ENCODE measurements at regions not wholly inside any gene's neighbourhood (a gene's known extent, or its start where the extent isn't known, plus 50 kb on each side); places are given as distances from the start of the nearest gene placed in this dataset.

- no peak for TF ChIP-seq TAF1 (IDR thresholded peaks at IDR 0.05; ENCODE audit: low read depth, low read length)
- no peak for DNase-seq (ENCODE audit: insufficient read length, low spot score)
- FAIRE-seq = no peak
These were observed 68.6 kb upstream of the MRTFB start for GRCh38 chr16:14002416-14002990.

GRCh38 chr16:14003074-14003570 lies 68.0 kb upstream of the MRTFB start:
- no peak for FAIRE-seq
- DNase-seq (ENCODE audit: insufficient read length, low spot score) = no peak
- TF ChIP-seq POU2F2 (IDR thresholded peaks at IDR 0.05; ENCODE audit: low read depth, low read length) (no peak), PAX5 (IDR thresholded peaks at IDR 0.05; ENCODE audit: insufficient read depth, low read length, severe bottlenecking) (no peak), POLR2AphosphoS5 (IDR thresholded peaks at IDR 0.05; ENCODE audit: low read depth, low read length) (no peak), SPI1 (IDR thresholded peaks at IDR 0.05; ENCODE audit: low read depth, low read length) (peak; percentile 64), TAF1 (IDR thresholded peaks at IDR 0.05; ENCODE audit: low read depth, low read length) (no peak), POLR2A (IDR thresholded peaks at IDR 0.05; ENCODE audit: low read depth, low read length) (no peak)

- no peak for TF ChIP-seq PAX5 (IDR thresholded peaks at IDR 0.05; ENCODE audit: insufficient read depth, low read length, severe bottlenecking)
- no peak for TF ChIP-seq SPI1 (IDR thresholded peaks at IDR 0.05; ENCODE audit: low read depth, low read length)
- no peak for TF ChIP-seq POU2F2 (IDR thresholded peaks at IDR 0.05; ENCODE audit: low read depth, low read length)
- no peak for TF ChIP-seq TAF1 (IDR thresholded peaks at IDR 0.05; ENCODE audit: low read depth, low read length)
- no peak for TF ChIP-seq POLR2AphosphoS5 (IDR thresholded peaks at IDR 0.05; ENCODE audit: low read depth, low read length)
- TF ChIP-seq POLR2A (IDR thresholded peaks at IDR 0.05; ENCODE audit: low read depth, low read length) = no peak
- FAIRE-seq (no peak), DNase-seq (ENCODE audit: insufficient read length, low spot score) (no peak)
These were observed 66.9 kb upstream of the MRTFB start for GRCh38 chr16:14004031-14004728.

GRCh38 chr16:14004729-14005315 lies 66.3 kb upstream of the MRTFB start:
- DNase-seq (ENCODE audit: insufficient read length, low spot score) (no peak), FAIRE-seq (no peak)
- no peak for TF ChIP-seq SPI1 (IDR thresholded peaks at IDR 0.05; ENCODE audit: low read depth, low read length)

GRCh38 chr16:14005335-14005734 lies 65.8 kb upstream of the MRTFB start:
- TF ChIP-seq PAX5 (IDR thresholded peaks at IDR 0.05; ENCODE audit: insufficient read depth, low read length, severe bottlenecking) (no peak), POU2F2 (IDR thresholded peaks at IDR 0.05; ENCODE audit: low read depth, low read length) (no peak), SPI1 (IDR thresholded peaks at IDR 0.05; ENCODE audit: low read depth, low read length) (no peak), POLR2AphosphoS5 (IDR thresholded peaks at IDR 0.05; ENCODE audit: low read depth, low read length) (no peak), TAF1 (IDR thresholded peaks at IDR 0.05; ENCODE audit: low read depth, low read length) (no peak), POLR2A (IDR thresholded peaks at IDR 0.05; ENCODE audit: low read depth, low read length) (no peak)
- FAIRE-seq (no peak), DNase-seq (ENCODE audit: insufficient read length, low spot score) (no peak)

- DNase-seq (ENCODE audit: insufficient read length, low spot score) (no peak), FAIRE-seq (peak; percentile 33)
- TF ChIP-seq POLR2AphosphoS5 (IDR thresholded peaks at IDR 0.05; ENCODE audit: low read depth, low read length) = no peak
- TF ChIP-seq SPI1 (IDR thresholded peaks at IDR 0.05; ENCODE audit: low read depth, low read length) = 0 out of 2 replicates have a peak, but pooled peaks have one; percentile 31
These were observed 63.7 kb upstream of the MRTFB start for GRCh38 chr16:14007450-14007849.

GRCh38 chr16:14011001-14011400 lies 60.1 kb upstream of the MRTFB start:
- no peak for FAIRE-seq
- TF ChIP-seq POU2F2 (IDR thresholded peaks at IDR 0.05; ENCODE audit: low read depth, low read length) (no peak), TAF1 (IDR thresholded peaks at IDR 0.05; ENCODE audit: low read depth, low read length) (no peak), POLR2AphosphoS5 (IDR thresholded peaks at IDR 0.05; ENCODE audit: low read depth, low read length) (no peak), SPI1 (IDR thresholded peaks at IDR 0.05; ENCODE audit: low read depth, low read length) (no peak), POLR2A (IDR thresholded peaks at IDR 0.05; ENCODE audit: low read depth, low read length) (no peak), PAX5 (IDR thresholded peaks at IDR 0.05; ENCODE audit: insufficient read depth, low read length, severe bottlenecking) (no peak)
- no peak for DNase-seq (ENCODE audit: insufficient read length, low spot score)

GRCh38 chr16:14011846-14012245 lies 59.3 kb upstream of the MRTFB start:
- no peak for DNase-seq (ENCODE audit: insufficient read length, low spot score)
- TF ChIP-seq POLR2A (IDR thresholded peaks at IDR 0.05; ENCODE audit: low read depth, low read length) (no peak), TAF1 (IDR thresholded peaks at IDR 0.05; ENCODE audit: low read depth, low read length) (no peak), POLR2AphosphoS5 (IDR thresholded peaks at IDR 0.05; ENCODE audit: low read depth, low read length) (no peak), POU2F2 (IDR thresholded peaks at IDR 0.05; ENCODE audit: low read depth, low read length) (no peak), PAX5 (IDR thresholded peaks at IDR 0.05; ENCODE audit: insufficient read depth, low read length, severe bottlenecking) (no peak), SPI1 (IDR thresholded peaks at IDR 0.05; ENCODE audit: low read depth, low read length) (no peak)
- no peak for FAIRE-seq

GRCh38 chr16:14013145-14013570 lies 58.0 kb upstream of the MRTFB start:
- DNase-seq (ENCODE audit: insufficient read length, low spot score) (no peak), FAIRE-seq (no peak)
- TF ChIP-seq POLR2A (IDR thresholded peaks at IDR 0.05; ENCODE audit: low read depth, low read length) = no peak
- TF ChIP-seq TAF1 (IDR thresholded peaks at IDR 0.05; ENCODE audit: low read depth, low read length) = no peak
- no peak for TF ChIP-seq PAX5 (IDR thresholded peaks at IDR 0.05; ENCODE audit: insufficient read depth, low read length, severe bottlenecking)
- no peak for TF ChIP-seq POLR2AphosphoS5 (IDR thresholded peaks at IDR 0.05; ENCODE audit: low read depth, low read length)
- TF ChIP-seq POU2F2 (IDR thresholded peaks at IDR 0.05; ENCODE audit: low read depth, low read length) = no peak
- no peak for TF ChIP-seq SPI1 (IDR thresholded peaks at IDR 0.05; ENCODE audit: low read depth, low read length)

Measured in GM12891 (cell line).